ENCODE measurements at regions not wholly inside any gene's neighbourhood (a gene's known extent, or its start where the extent isn't known, plus 50 kb on each side); places are given as distances from the start of the nearest gene placed in this dataset.

DNA sequence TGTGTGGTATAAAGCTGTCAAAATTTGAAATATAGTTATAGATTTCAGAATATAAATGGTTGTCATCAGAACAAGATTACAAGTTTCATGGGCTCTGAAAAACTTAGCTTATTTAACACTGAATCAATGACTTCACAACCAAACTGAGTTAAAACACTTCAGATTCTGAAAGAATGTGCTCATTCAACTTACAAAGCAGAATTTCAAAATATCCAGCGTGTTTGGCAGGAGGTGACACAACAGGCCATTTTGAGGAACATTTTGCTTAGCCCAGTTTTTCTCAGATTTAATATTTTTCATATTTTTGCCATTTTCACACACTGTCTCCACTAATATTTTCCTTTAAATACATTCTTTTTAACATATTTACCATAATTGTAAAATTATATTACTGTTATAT, 781.1 kb downstream of the TUSC7 start:
- Histone ChIP-seq H3K9me3 (ENCODE audit: control insufficient read depth in 4 of 4, insufficient read depth in 3 of 4, low read length in 3 of 4) (no peaks in the 10 kb centered on the region), H3K9ac (ENCODE audit: insufficient read depth in 1 of 2, low read length in 2 of 2) (no peak overlapping the region), H3K4me1 (ENCODE audit: control insufficient read depth in 5 of 5, insufficient read depth in 5 of 5, low read length in 5 of 5) (peaks cover 0 to 8% (median 0%) of the 10 kb centered on the region in 5 donors), H3K27me3 (ENCODE audit: control insufficient read depth in 3 of 3, insufficient read depth in 3 of 3, low read length in 2 of 3) (no peaks in the 10 kb centered on the region), H3K27ac (ENCODE audit: low read depth in 1 of 2, low read length in 1 of 2) (no peak overlapping the region), H3K36me3 (ENCODE audit: control insufficient read depth in 4 of 4, insufficient read depth in 4 of 4, low read length in 4 of 4) (no peaks in the 10 kb centered on the region), H3K4me3 (no peak overlapping the region)
- WGBS, 2 donors = 29 to 38% methylated on average over 1 of the region's 1 CpG
- ATAC-seq (ENCODE audit: insufficient read depth, low FRiP score) (no peak), DNase-seq (peak in 2 of 3 donors; percentile 14 to 37)
- TF ChIP-seq, protein P1, sequence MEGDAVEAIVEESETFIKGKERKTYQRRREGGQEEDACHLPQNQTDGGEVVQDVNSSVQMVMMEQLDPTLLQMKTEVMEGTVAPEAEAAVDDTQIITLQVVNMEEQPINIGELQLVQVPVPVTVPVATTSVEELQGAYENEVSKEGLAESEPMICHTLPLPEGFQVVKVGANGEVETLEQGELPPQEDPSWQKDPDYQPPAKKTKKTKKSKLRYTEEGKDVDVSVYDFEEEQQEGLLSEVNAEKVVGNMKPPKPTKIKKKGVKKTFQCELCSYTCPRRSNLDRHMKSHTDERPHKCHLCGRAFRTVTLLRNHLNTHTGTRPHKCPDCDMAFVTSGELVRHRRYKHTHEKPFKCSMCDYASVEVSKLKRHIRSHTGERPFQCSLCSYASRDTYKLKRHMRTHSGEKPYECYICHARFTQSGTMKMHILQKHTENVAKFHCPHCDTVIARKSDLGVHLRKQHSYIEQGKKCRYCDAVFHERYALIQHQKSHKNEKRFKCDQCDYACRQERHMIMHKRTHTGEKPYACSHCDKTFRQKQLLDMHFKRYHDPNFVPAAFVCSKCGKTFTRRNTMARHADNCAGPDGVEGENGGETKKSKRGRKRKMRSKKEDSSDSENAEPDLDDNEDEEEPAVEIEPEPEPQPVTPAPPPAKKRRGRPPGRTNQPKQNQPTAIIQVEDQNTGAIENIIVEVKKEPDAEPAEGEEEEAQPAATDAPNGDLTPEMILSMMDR (IDR thresholded peaks at IDR 0.05; ENCODE audit: control extremely low read depth, extremely low read depth) = no peak

GRCh38 chr3:117495620-117496019, 786.0 kb downstream of the TUSC7 start:
- no peak overlapping the region for H3K4me3 ChIP-seq
- H3K36me3 ChIP-seq (ENCODE audit: control insufficient read depth in 4 of 4, insufficient read depth in 4 of 4, low read length in 4 of 4) = no peaks in the 10 kb centered on the region
- H3K27ac ChIP-seq (ENCODE audit: low read depth in 1 of 2, low read length in 1 of 2) = no peak overlapping the region
- no peak for DNase-seq
- H3K27me3 ChIP-seq (ENCODE audit: control insufficient read depth in 3 of 3, insufficient read depth in 3 of 3, low read length in 2 of 3) = no peaks in the 10 kb centered on the region
- WGBS, 2 donors = 61 to 80% methylated on average over 2 of the region's 2 CpGs
- no peak for ATAC-seq (ENCODE audit: insufficient read depth, low FRiP score)
- H3K4me1 ChIP-seq (ENCODE audit: control insufficient read depth in 5 of 5, insufficient read depth in 5 of 5, low read length in 5 of 5) = no peaks in the 10 kb centered on the region
- TF ChIP-seq, protein P1 (IDR thresholded peaks at IDR 0.05; ENCODE audit: control extremely low read depth, extremely low read depth) = no peak
- no peaks in the 10 kb centered on the region for H3K9me3 ChIP-seq (ENCODE audit: control insufficient read depth in 4 of 4, insufficient read depth in 3 of 4, low read length in 3 of 4)
- H3K9ac ChIP-seq (ENCODE audit: insufficient read depth in 1 of 2, low read length in 2 of 2) = no peak overlapping the region

- Histone ChIP-seq H3K36me3 (ENCODE audit: control insufficient read depth in 4 of 4, insufficient read depth in 4 of 4, low read length in 4 of 4) (no peaks in the 10 kb centered on the region), H3K27ac (ENCODE audit: low read depth in 1 of 2, low read length in 1 of 2) (no peak overlapping the region), H3K9ac (ENCODE audit: insufficient read depth in 1 of 2, low read length in 2 of 2) (no peak overlapping the region), H3K4me3 (no peak overlapping the region), H3K27me3 (ENCODE audit: control insufficient read depth in 3 of 3, insufficient read depth in 3 of 3, low read length in 2 of 3) (no peaks in the 10 kb centered on the region), H3K9me3 (ENCODE audit: control insufficient read depth in 4 of 4, insufficient read depth in 3 of 4, low read length in 3 of 4) (no peaks in the 10 kb centered on the region), H3K4me1 (ENCODE audit: control insufficient read depth in 5 of 5, insufficient read depth in 5 of 5, low read length in 5 of 5) (no peaks in the 10 kb centered on the region)
- DNase-seq (no peak), ATAC-seq (ENCODE audit: insufficient read depth, low FRiP score) (no peak)
- 80 to 94% methylated on average over 4 of the region's 4 CpGs for WGBS, 2 donors
- TF ChIP-seq, protein P1 (IDR thresholded peaks at IDR 0.05; ENCODE audit: control extremely low read depth, extremely low read depth) = no peak
These were observed 789.8 kb downstream of the TUSC7 start for GRCh38 chr3:117499189-117499870.

GRCh38 chr3:117507958-117508357, 798.4 kb downstream of the TUSC7 start:
- Histone ChIP-seq H3K9ac (ENCODE audit: insufficient read depth in 1 of 2, low read length in 2 of 2) (no peak overlapping the region), H3K27ac (ENCODE audit: low read depth in 1 of 2, low read length in 1 of 2) (no peak overlapping the region), H3K9me3 (ENCODE audit: control insufficient read depth in 4 of 4, insufficient read depth in 3 of 4, low read length in 3 of 4) (peaks cover 0 to 3% (median 0%) of the 10 kb centered on the region in 4 donors), H3K4me3 (no peak overlapping the region), H3K27me3 (ENCODE audit: control insufficient read depth in 3 of 3, insufficient read depth in 3 of 3, low read length in 2 of 3) (no peaks in the 10 kb centered on the region), H3K36me3 (ENCODE audit: control insufficient read depth in 4 of 4, insufficient read depth in 4 of 4, low read length in 4 of 4) (no peaks in the 10 kb centered on the region), H3K4me1 (ENCODE audit: control insufficient read depth in 5 of 5, insufficient read depth in 5 of 5, low read length in 5 of 5) (no peaks in the 10 kb centered on the region)
- 93 to 94% methylated on average over 1 of the region's 1 CpG for WGBS, 2 donors
- no peak for DNase-seq
- ATAC-seq (ENCODE audit: insufficient read depth, low FRiP score) = no peak
- TF ChIP-seq, protein P1 (IDR thresholded peaks at IDR 0.05; ENCODE audit: control extremely low read depth, extremely low read depth) = no peak
